GM23248 (cell line): ENCODE measurements at regions not wholly inside any gene's neighbourhood (a gene's known extent, or its start where the extent isn't known, plus 50 kb on each side); places are given as distances from the start of the nearest gene placed in this dataset.

Experiments
- DNase-seq: peaks from one replicate; pipeline ENCODE4 v3.0.0-alpha.2; 2015
- H2AFZ ChIP-seq: fragments of 200-600 bp; sonication (generic); 2 replicates; pipeline ENCODE4 v1.6.1; 2016; ENCODE audit warnings: antibody characterized with exemption
- H3F3A ChIP-seq: fragments of 200-600 bp; sonication (generic); 2 replicates; pipeline ENCODE4 v1.6.1; 2016; ENCODE audit warnings: mild to moderate bottlenecking, antibody characterized with exemption, mixed run types; ENCODE audit not compliant: insufficient read depth
- H3K27ac ChIP-seq: fragments of 200-600 bp; sonication (generic); 2 replicates; pipeline ENCODE4 v1.5.1; 2016; ENCODE audit warnings: mild to moderate bottlenecking
- H3K27me3 ChIP-seq: fragments of 200-600 bp; sonication (generic); replicated peaks from 2 replicates; pipeline ENCODE4 v1.6.1; 2016; ENCODE audit warnings: mild to moderate bottlenecking; ENCODE audit not compliant: insufficient read depth
- H3K36me3 ChIP-seq: fragments of 200-600 bp; sonication (generic); 2 replicates; pipeline ENCODE4 v1.6.1; 2016; ENCODE audit warnings: low read depth, mild to moderate bottlenecking
- H3K4me1 ChIP-seq: fragments of 200-600 bp; sonication (generic); 2 replicates; pipeline ENCODE4 v1.6.1; 2016; ENCODE audit warnings: mild to moderate bottlenecking; ENCODE audit not compliant: insufficient read depth
- H3K4me2 ChIP-seq: fragments of 200-600 bp; sonication (generic); one replicate; pipeline ENCODE4 v1.6.1; 2016; ENCODE audit warnings: mild to moderate bottlenecking; ENCODE audit not compliant: unreplicated experiment
- H3K4me3 ChIP-seq: fragments of 200-600 bp; sonication (generic); 2 replicates; pipeline ENCODE4 v1.5.1; 2016; ENCODE audit warnings: mild to moderate bottlenecking
- H3K79me2 ChIP-seq: fragments of 200-600 bp; sonication (generic); 2 replicates; pipeline ENCODE4 v1.6.1; 2016; ENCODE audit warnings: mild to moderate bottlenecking; ENCODE audit not compliant: insufficient read depth
- H3K9ac ChIP-seq: fragments of 200-600 bp; sonication (generic); 2 replicates; pipeline ENCODE4 v1.6.1; 2016; ENCODE audit warnings: mild to moderate bottlenecking
- H3K9me2 ChIP-seq: fragments of 200-600 bp; sonication (generic); 2 replicates; pipeline ENCODE4 v1.6.1; 2016; ENCODE audit warnings: mixed run types, mild to moderate bottlenecking, moderate library complexity; ENCODE audit not compliant: insufficient read depth
- H3K9me3 ChIP-seq: fragments of 200-600 bp; sonication (generic); one replicate; pipeline ENCODE4 v1.6.1; 2017; ENCODE audit warnings: low read depth
- H4K20me1 ChIP-seq: fragments of 200-600 bp; sonication (generic); 2 replicates; pipeline ENCODE4 v1.6.0; 2016; ENCODE audit not compliant: insufficient read depth
- EZH2 ChIP-seq: fragments of 200-600 bp; sonication (generic); IDR thresholded peaks from 2 replicates; pipeline ENCODE4 v1.6.1; 2018; ENCODE audit warnings: antibody characterized with exemption, mild to moderate bottlenecking; ENCODE audit not compliant: insufficient read depth, poor library complexity, severe bottlenecking
- EZH2phosphoT487 ChIP-seq: fragments of 200-600 bp; sonication (generic); IDR thresholded peaks from 2 replicates; pipeline ENCODE4 v1.6.1; 2018; ENCODE audit warnings: antibody characterized with exemption, moderate library complexity, mild to moderate bottlenecking, low read depth; ENCODE audit not compliant: insufficient read depth
- WGBS, 2 experiments: methylation state at CpG; one replicate each; pipeline ENCODE4 v1.1.6; 2015 to 2017; ENCODE audit warnings: low lambda C conversion rate in 2 of 2, low coverage in 1 of 2; ENCODE audit errors: missing lambda C conversion rate in 2 of 2; 5-methylcytosine and 5-hydroxymethylcytosine counted together
- in situ Hi-C: fragments of 300-500 bp; cut with MboI; formaldehyde crosslinking; loops from 2 replicates; pipeline ENCODE4 v1.15.0; 2020

- no peaks in the 10 kb centered on the region for H4K20me1 ChIP-seq
- H3K36me3 ChIP-seq = no peaks in the 10 kb centered on the region
- TF ChIP-seq EZH2 = no peak
- no peak for TF ChIP-seq EZH2phosphoT487
- H3K9me2 ChIP-seq = no peaks in the 10 kb centered on the region
- H3K9ac ChIP-seq = no peak overlapping the region
- H3F3A ChIP-seq = no peaks in the 10 kb centered on the region
- no peak overlapping the region for H3K4me2 ChIP-seq
- no peak for DNase-seq
- H3K27ac ChIP-seq = no peak overlapping the region
- in situ Hi-C loops = no loop called here
- no peaks in the 10 kb centered on the region for H3K79me2 ChIP-seq
- WGBS, 2 experiments = 0 to 2% methylated on average over 2 of the region's 2 CpGs
- H3K4me3 ChIP-seq = no peak overlapping the region
- H3K4me1 ChIP-seq = no peaks in the 10 kb centered on the region
- H3K9me3 ChIP-seq = no peaks in the 10 kb centered on the region
- no peak overlapping the region for H2AFZ ChIP-seq
- H3K27me3 ChIP-seq = no peaks in the 10 kb centered on the region
Measured at GRCh38 chr16:49003022-49003421, 278.6 kb downstream of the CBLN1 start.

- in situ Hi-C loops = no loop called here
- no peak overlapping the region for H3K27ac ChIP-seq
- no peak overlapping the region for H3K4me3 ChIP-seq
Measured at GRCh38 chr16:49000594-49000993, 281.0 kb downstream of the CBLN1 start.

GRCh38 chr16:48999508-48999907 is 282.1 kb downstream of the CBLN1 start:
- no peak for DNase-seq
- in situ Hi-C loops = no loop called here
- 16 to 17% methylated on average over 5 of the region's 5 CpGs for WGBS, 2 experiments

More at GRCh38 chr16:49000594-49000993, 281.0 kb downstream of the CBLN1 start:
- Histone ChIP-seq H3K79me2 (no peaks in the 10 kb centered on the region), H3K9me2 (no peaks in the 10 kb centered on the region), H4K20me1 (no peaks in the 10 kb centered on the region), H3K4me2 (no peak overlapping the region), H3F3A (no peaks in the 10 kb centered on the region), H2AFZ (no peak overlapping the region), H3K9me3 (no peaks in the 10 kb centered on the region), H3K4me1 (no peaks in the 10 kb centered on the region), H3K27me3 (no peaks in the 10 kb centered on the region), H3K36me3 (no peaks in the 10 kb centered on the region), H3K9ac (no peak overlapping the region)
- TF ChIP-seq EZH2 (no peak), EZH2phosphoT487 (no peak)
- DNase-seq = no peak
- WGBS, 2 experiments = 13 to 14% methylated on average over 10 of the region's 10 CpGs

GRCh38 chr16:48999044-48999443 is 282.6 kb downstream of the CBLN1 start:
- no peak overlapping the region for H2AFZ ChIP-seq
- DNase-seq = no peak
- H3K27me3 ChIP-seq = no peaks in the 10 kb centered on the region
- no peak overlapping the region for H3K4me3 ChIP-seq
- H3K36me3 ChIP-seq = no peaks in the 10 kb centered on the region
- H4K20me1 ChIP-seq = no peaks in the 10 kb centered on the region
- no peaks in the 10 kb centered on the region for H3K9me2 ChIP-seq
- no peak overlapping the region for H3K4me2 ChIP-seq
- H3K9ac ChIP-seq = no peak overlapping the region
- WGBS, 2 experiments = 18 to 21% methylated on average over 6 of the region's 6 CpGs
- TF ChIP-seq EZH2phosphoT487 = no peak
- TF ChIP-seq EZH2 = no peak
- in situ Hi-C loops = no loop called here
- no peaks in the 10 kb centered on the region for H3K9me3 ChIP-seq
- no peak overlapping the region for H3K27ac ChIP-seq
- no peaks in the 10 kb centered on the region for H3K4me1 ChIP-seq
- H3K79me2 ChIP-seq = no peaks in the 10 kb centered on the region
- no peaks in the 10 kb centered on the region for H3F3A ChIP-seq

More at GRCh38 chr16:48999508-48999907, 282.1 kb downstream of the CBLN1 start:
- Histone ChIP-seq H2AFZ (no peak overlapping the region), H3K4me1 (no peaks in the 10 kb centered on the region), H3K9me2 (no peaks in the 10 kb centered on the region), H3K4me2 (no peak overlapping the region), H3K27ac (no peak overlapping the region), H3K27me3 (no peaks in the 10 kb centered on the region), H3K36me3 (no peaks in the 10 kb centered on the region), H3K9ac (no peak overlapping the region), H4K20me1 (no peaks in the 10 kb centered on the region), H3K9me3 (no peaks in the 10 kb centered on the region), H3F3A (no peaks in the 10 kb centered on the region), H3K4me3 (no peak overlapping the region), H3K79me2 (no peaks in the 10 kb centered on the region)
- no peak for TF ChIP-seq EZH2phosphoT487
- no peak for TF ChIP-seq EZH2

GRCh38 chr16:48997946-48998345 is 283.7 kb downstream of the CBLN1 start:
- Histone ChIP-seq H3F3A (no peaks in the 10 kb centered on the region), H3K27ac (no peak overlapping the region), H4K20me1 (no peaks in the 10 kb centered on the region), H3K4me2 (no peak overlapping the region), H3K4me3 (no peak overlapping the region), H3K9me2 (no peaks in the 10 kb centered on the region), H3K79me2 (no peaks in the 10 kb centered on the region), H3K9me3 (no peaks in the 10 kb centered on the region), H3K36me3 (no peaks in the 10 kb centered on the region), H3K27me3 (no peaks in the 10 kb centered on the region), H2AFZ (no peak overlapping the region), H3K4me1 (no peaks in the 10 kb centered on the region), H3K9ac (no peak overlapping the region)
- in situ Hi-C loops = no loop called here
- whole genome bisulfite sequencing, 2 experiments = 18 to 19% methylated on average over 3 of the region's 3 CpGs
- TF ChIP-seq EZH2 (no peak), EZH2phosphoT487 (no peak)
- DNase-seq = no peak
